ENCODE measurements at regions not wholly inside any gene's neighbourhood (a gene's known extent, or its start where the extent isn't known, plus 50 kb on each side); places are given as distances from the start of the nearest gene placed in this dataset.
"Not testable (repeated sequence)": the region's sequence is repeated elsewhere in the genome, so short reads cannot be mapped to it uniquely, and the experiment has no call there.

DNA sequence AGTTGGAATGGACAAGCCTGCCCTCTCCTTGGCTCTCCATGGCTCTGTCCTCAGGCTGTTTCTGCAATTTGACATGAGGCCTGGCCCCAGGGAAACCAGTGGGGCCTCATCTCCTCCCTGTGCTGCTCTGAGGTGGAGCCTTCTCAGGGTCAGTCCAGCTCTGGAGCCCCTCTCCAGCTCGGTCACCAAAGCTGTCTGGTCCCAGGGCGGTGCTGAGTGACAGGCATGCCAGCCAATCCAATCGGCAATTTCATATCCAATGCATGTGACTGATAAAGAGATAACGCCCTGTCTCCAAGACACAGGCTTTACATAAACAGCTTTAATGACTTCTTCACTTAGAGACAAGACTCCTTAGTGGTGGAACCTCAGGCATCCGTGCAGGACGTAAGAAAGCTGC, 1379.2 kb downstream of the CDH12 start:
- H2AFZ ChIP-seq (ENCODE audit: low read depth, low read length); H3K4me3 ChIP-seq (ENCODE audit: low read length); H3K9ac ChIP-seq (ENCODE audit: low read length); H3K4me2 ChIP-seq (ENCODE audit: low read length); H3K27ac ChIP-seq (ENCODE audit: low read length); H4K20me1 ChIP-seq (ENCODE audit: insufficient read depth, low read length); H3K27me3 ChIP-seq (ENCODE audit: low read depth, low read length); H3K79me2 ChIP-seq (ENCODE audit: low read length); H3K36me3 ChIP-seq (replicated peaks; ENCODE audit: low read depth, low read length); H3K4me1 ChIP-seq (ENCODE audit: low read length); H3K9me3 ChIP-seq (ENCODE audit: insufficient read depth, low read length): not testable (repeated sequence)

DNA sequence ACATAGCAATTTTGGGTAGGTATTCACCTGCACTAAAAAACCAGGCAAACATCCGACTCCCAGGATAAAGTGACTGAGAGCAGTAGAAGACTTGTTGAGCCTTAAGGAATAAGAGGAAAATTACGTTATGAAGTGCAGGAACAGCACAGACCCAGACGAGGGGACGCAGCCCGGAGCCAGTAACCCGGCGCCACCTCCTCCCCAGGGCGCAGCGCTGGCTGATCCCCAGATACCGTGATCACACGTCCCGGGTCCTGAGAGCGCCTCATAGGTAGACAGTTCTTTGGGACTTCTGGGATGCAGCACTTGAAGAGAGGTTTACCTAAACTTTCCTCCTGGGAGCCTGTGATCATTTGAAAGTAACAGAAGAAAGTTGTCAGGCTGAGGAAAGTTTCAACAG, 1379.7 kb downstream of the CDH12 start:
- H3K27ac ChIP-seq (ENCODE audit: low read length); H3K36me3 ChIP-seq (replicated peaks; ENCODE audit: low read depth, low read length); H3K79me2 ChIP-seq (ENCODE audit: low read length); H4K20me1 ChIP-seq (ENCODE audit: insufficient read depth, low read length); H3K9ac ChIP-seq (ENCODE audit: low read length); H3K4me1 ChIP-seq (ENCODE audit: low read length); H2AFZ ChIP-seq (ENCODE audit: low read depth, low read length); H3K9me3 ChIP-seq (ENCODE audit: insufficient read depth, low read length); H3K4me2 ChIP-seq (ENCODE audit: low read length); H3K27me3 ChIP-seq (ENCODE audit: low read depth, low read length); H3K4me3 ChIP-seq (ENCODE audit: low read length): not testable (repeated sequence)

DNA sequence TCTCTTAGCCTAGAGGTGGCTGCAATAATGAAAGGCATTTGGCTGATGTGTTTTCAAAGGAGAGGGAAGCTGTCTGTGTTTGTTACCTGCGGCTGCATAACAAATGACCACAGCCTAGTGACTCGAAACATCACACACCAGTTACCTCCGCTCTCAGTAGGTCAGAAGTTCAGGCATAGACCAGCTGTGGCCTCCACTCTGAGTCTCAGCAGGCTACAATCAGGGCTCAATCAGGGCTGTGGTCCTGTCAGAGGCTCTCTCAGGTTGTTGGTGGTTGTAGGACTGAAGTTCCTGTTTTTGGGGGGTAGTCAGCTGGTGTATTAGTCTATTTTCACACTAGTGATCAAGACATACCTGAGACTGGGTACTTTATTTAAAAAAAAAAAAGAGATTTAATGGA, 1381.5 kb downstream of the CDH12 start:
- H3K9me3 ChIP-seq (ENCODE audit: insufficient read depth, low read length); H4K20me1 ChIP-seq (ENCODE audit: insufficient read depth, low read length); H3K4me3 ChIP-seq (ENCODE audit: low read length); H3K9ac ChIP-seq (ENCODE audit: low read length); H3K36me3 ChIP-seq (replicated peaks; ENCODE audit: low read depth, low read length); H2AFZ ChIP-seq (ENCODE audit: low read depth, low read length); H3K79me2 ChIP-seq (ENCODE audit: low read length); H3K27ac ChIP-seq (ENCODE audit: low read length); H3K4me1 ChIP-seq (ENCODE audit: low read length); H3K4me2 ChIP-seq (ENCODE audit: low read length); H3K27me3 ChIP-seq (ENCODE audit: low read depth, low read length): not testable (repeated sequence)

DNA sequence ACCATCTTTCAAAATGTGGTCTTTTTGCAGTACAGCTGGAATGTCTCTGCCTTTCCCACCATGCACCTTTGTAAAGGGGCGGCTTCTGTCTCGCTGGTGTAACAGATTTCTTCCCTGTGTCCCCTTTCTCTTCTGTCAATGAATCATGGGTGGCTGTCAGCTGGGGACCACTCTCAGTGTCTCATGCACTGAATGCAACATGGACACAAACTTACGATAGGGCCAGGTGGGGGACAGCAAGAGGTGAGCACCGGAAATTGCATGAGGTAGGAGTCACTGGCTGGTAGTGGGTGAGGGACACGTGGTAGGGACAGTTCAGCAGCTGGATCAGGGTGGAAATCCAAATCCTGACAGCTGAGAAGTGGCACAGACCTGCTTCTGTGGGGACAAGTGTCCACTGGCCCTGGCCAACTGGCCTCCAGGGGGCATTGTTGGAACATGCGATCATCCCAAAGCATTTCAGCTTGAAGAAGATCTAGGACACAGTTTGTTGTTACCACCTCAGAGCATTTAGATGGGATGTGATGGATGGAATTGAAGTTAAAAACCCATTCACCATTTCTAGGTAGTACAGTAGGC, 1383.5 kb downstream of the CDH12 start:
- H3K4me2 ChIP-seq (ENCODE audit: low read length); H3K27me3 ChIP-seq (ENCODE audit: low read depth, low read length); H4K20me1 ChIP-seq (ENCODE audit: insufficient read depth, low read length); H3K9me3 ChIP-seq (ENCODE audit: insufficient read depth, low read length); H3K27ac ChIP-seq (ENCODE audit: low read length); H2AFZ ChIP-seq (ENCODE audit: low read depth, low read length); H3K79me2 ChIP-seq (ENCODE audit: low read length); H3K9ac ChIP-seq (ENCODE audit: low read length); H3K4me3 ChIP-seq (ENCODE audit: low read length); H3K4me1 ChIP-seq (ENCODE audit: low read length); H3K36me3 ChIP-seq (replicated peaks; ENCODE audit: low read depth, low read length): not testable (repeated sequence)

DNA sequence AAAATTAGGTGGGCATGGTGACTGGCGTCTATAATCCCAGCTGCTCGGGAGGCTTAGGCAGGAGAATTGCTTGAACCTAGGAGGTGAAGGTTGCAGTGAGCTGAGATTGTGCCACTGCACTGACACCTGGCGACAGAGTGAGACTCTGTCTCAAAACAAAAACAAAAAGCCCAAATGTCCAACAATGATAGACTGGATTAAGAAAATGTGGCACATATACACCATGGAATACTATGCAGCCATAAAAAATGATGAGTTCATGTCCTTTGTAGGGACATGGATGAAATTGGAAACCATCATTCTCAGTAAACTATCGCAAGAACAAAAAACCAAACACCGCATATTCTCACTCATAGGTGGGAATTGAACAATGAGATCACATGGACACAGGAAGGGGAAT, 1385.6 kb downstream of the CDH12 start:
- H4K20me1 ChIP-seq (ENCODE audit: insufficient read depth, low read length); H3K4me2 ChIP-seq (ENCODE audit: low read length); H3K9me3 ChIP-seq (ENCODE audit: insufficient read depth, low read length); H3K79me2 ChIP-seq (ENCODE audit: low read length); H3K36me3 ChIP-seq (replicated peaks; ENCODE audit: low read depth, low read length); H3K27me3 ChIP-seq (ENCODE audit: low read depth, low read length); H3K4me1 ChIP-seq (ENCODE audit: low read length); H3K27ac ChIP-seq (ENCODE audit: low read length); H2AFZ ChIP-seq (ENCODE audit: low read depth, low read length); H3K4me3 ChIP-seq (ENCODE audit: low read length); H3K9ac ChIP-seq (ENCODE audit: low read length): not testable (repeated sequence)

DNA sequence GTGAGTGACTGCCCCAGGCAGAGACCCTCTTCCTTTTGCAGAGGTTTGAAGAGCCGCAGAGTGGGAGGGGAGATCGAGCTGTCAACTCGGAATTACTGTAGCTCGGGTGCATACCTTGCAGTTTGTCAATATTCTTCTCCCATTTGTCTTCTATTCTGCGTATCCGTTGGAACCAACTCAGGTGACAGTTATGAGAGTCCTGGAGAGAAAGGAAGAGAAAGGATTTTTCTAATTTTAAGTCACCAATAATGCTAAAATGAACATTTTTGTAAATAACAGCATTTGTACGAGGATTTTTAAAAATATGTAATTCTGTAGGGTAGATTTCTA, 1393.4 kb downstream of the CDH12 start:
- H3K9ac ChIP-seq (ENCODE audit: low read length): peak overlapping the region; percentile 58; the same call in 1 of the 2 replicates
- H3K27ac ChIP-seq (ENCODE audit: low read length); H3K4me2 ChIP-seq (ENCODE audit: low read length); H3K4me1 ChIP-seq (ENCODE audit: low read length); H4K20me1 ChIP-seq (ENCODE audit: insufficient read depth, low read length); H3K36me3 ChIP-seq (replicated peaks; ENCODE audit: low read depth, low read length); H3K79me2 ChIP-seq (ENCODE audit: low read length); H2AFZ ChIP-seq (ENCODE audit: low read depth, low read length); H3K9me3 ChIP-seq (ENCODE audit: insufficient read depth, low read length); H3K27me3 ChIP-seq (ENCODE audit: low read depth, low read length): not testable (repeated sequence)
- peak overlapping the region; percentile 77 for H3K4me3 ChIP-seq (ENCODE audit: low read length)

DNA sequence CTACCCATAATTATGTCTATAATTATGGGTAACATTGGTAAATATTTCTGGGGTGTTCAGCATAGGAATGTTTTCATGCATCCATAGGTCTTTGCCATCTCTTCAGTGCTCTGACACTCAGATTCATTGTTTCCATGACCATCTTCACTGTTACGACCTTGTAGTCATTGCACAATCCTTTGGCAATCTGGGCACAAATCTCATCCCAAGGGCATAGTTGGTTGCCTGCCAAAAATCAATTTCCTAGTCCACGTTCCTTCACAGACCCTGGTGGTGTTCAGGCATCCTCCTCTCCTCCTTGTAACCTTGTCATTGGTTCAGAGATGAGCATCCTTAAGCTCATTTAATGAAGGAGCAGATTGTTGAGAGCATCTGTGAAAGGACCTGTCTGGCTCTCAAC, 1400.7 kb downstream of the CDH12 start:
- no peak overlapping the region for H2AFZ ChIP-seq (ENCODE audit: low read depth, low read length)
- H3K4me2 ChIP-seq (ENCODE audit: low read length): no peak overlapping the region
- no peak overlapping the region for H3K9ac ChIP-seq (ENCODE audit: low read length)
- no peak for TF ChIP-seq EZH2phosphoT487 (IDR thresholded peaks at IDR 0.05; ENCODE audit: low read depth)
- TF ChIP-seq, protein P1, sequence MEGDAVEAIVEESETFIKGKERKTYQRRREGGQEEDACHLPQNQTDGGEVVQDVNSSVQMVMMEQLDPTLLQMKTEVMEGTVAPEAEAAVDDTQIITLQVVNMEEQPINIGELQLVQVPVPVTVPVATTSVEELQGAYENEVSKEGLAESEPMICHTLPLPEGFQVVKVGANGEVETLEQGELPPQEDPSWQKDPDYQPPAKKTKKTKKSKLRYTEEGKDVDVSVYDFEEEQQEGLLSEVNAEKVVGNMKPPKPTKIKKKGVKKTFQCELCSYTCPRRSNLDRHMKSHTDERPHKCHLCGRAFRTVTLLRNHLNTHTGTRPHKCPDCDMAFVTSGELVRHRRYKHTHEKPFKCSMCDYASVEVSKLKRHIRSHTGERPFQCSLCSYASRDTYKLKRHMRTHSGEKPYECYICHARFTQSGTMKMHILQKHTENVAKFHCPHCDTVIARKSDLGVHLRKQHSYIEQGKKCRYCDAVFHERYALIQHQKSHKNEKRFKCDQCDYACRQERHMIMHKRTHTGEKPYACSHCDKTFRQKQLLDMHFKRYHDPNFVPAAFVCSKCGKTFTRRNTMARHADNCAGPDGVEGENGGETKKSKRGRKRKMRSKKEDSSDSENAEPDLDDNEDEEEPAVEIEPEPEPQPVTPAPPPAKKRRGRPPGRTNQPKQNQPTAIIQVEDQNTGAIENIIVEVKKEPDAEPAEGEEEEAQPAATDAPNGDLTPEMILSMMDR (IDR thresholded peaks at IDR 0.05; ENCODE audit: low read depth, low read length): no peak
- H3K27ac ChIP-seq (ENCODE audit: low read length): no peak overlapping the region
- H3K27me3 ChIP-seq (ENCODE audit: low read depth, low read length): no peaks in the 10 kb centered on the region
- no peaks in the 10 kb centered on the region for H3K9me3 ChIP-seq (ENCODE audit: insufficient read depth, low read length)
- no peaks in the 10 kb centered on the region for H3K4me1 ChIP-seq (ENCODE audit: low read length)
- no peaks in the 10 kb centered on the region for H3K79me2 ChIP-seq (ENCODE audit: low read length)
- H4K20me1 ChIP-seq (ENCODE audit: insufficient read depth, low read length): no peaks in the 10 kb centered on the region
- no peak overlapping the region for H3K4me3 ChIP-seq (ENCODE audit: low read length)
- no peaks in the 10 kb centered on the region for H3K36me3 ChIP-seq (replicated peaks; ENCODE audit: low read depth, low read length)
